ENCODE measurements at regions not wholly inside any gene's neighbourhood (a gene's known extent, or its start where the extent isn't known, plus 50 kb on each side); places are given as distances from the start of the nearest gene placed in this dataset.

- Histone ChIP-seq H3K79me2 (ENCODE audit: insufficient read depth, low read length) (no peaks in the 10 kb centered on the region), H3K4me3 (ENCODE audit: insufficient read depth, low read depth, low read length) (no peak overlapping the region), H3K9ac (ENCODE audit: low read length) (no peak overlapping the region), H2AFZ (ENCODE audit: low read depth, low read length) (no peak overlapping the region), H3K27ac (ENCODE audit: low read depth, low read length) (no peak overlapping the region), H4K20me1 (ENCODE audit: insufficient read depth, low read length) (no peaks in the 10 kb centered on the region), H3K4me1 (ENCODE audit: insufficient read depth, low read length) (no peaks in the 10 kb centered on the region), H3K9me3 (ENCODE audit: insufficient read depth, low read depth, low read length) (no peaks in the 10 kb centered on the region), H3K4me2 (ENCODE audit: low read length) (no peak overlapping the region), H3K27me3 (ENCODE audit: insufficient read depth, low read length) (no peaks in the 10 kb centered on the region), H3K36me3 (ENCODE audit: insufficient read depth, low read length) (no peaks in the 10 kb centered on the region)
- Mint-ChIP-seq H3K4me1 (ENCODE audit: low read depth, unreplicated experiment) (no peaks in the 10 kb centered on the region), H3K27me3 (ENCODE audit: low read depth, unreplicated experiment) (no peaks in the 10 kb centered on the region), H3K9me3 (ENCODE audit: unreplicated experiment) (peaks cover 9% of the 10 kb centered on the region), H3K36me3 (ENCODE audit: low read depth, unreplicated experiment) (no peaks in the 10 kb centered on the region), H3K27ac (ENCODE audit: unreplicated experiment) (no peak overlapping the region), H3K4me3 (ENCODE audit: unreplicated experiment) (no peak overlapping the region)
- TF ChIP-seq CTCF (IDR thresholded peaks at IDR 0.05; ENCODE audit: insufficient read depth, low read depth, low read length) (no peak), EZH2 (IDR thresholded peaks at IDR 0.05; ENCODE audit: insufficient read depth, low read length) (no peak)
- no peak for DNase-seq (ENCODE audit: low read depth)
- no peak for FAIRE-seq
Measured at GRCh38 chr2:6089474-6089873, 397.3 kb downstream of the SOX11 start.

GRCh38 chr2:6103372-6103771, 411.2 kb downstream of the SOX11 start:
- Histone ChIP-seq H3K79me2 (ENCODE audit: insufficient read depth, low read length) (no peaks in the 10 kb centered on the region), H3K9ac (ENCODE audit: low read length) (no peak overlapping the region), H3K9me3 (ENCODE audit: insufficient read depth, low read depth, low read length) (no peaks in the 10 kb centered on the region), H3K4me3 (ENCODE audit: insufficient read depth, low read depth, low read length) (no peak overlapping the region), H3K36me3 (ENCODE audit: insufficient read depth, low read length) (no peaks in the 10 kb centered on the region), H3K4me1 (ENCODE audit: insufficient read depth, low read length) (no peaks in the 10 kb centered on the region), H2AFZ (ENCODE audit: low read depth, low read length) (no peak overlapping the region), H3K27me3 (ENCODE audit: insufficient read depth, low read length) (no peaks in the 10 kb centered on the region), H4K20me1 (ENCODE audit: insufficient read depth, low read length) (no peaks in the 10 kb centered on the region), H3K27ac (ENCODE audit: low read depth, low read length) (no peak overlapping the region), H3K4me2 (ENCODE audit: low read length) (no peak overlapping the region)
- no peaks in the 10 kb centered on the region for H3K36me3 Mint-ChIP-seq (ENCODE audit: low read depth, unreplicated experiment)
- no peak overlapping the region for H3K27ac Mint-ChIP-seq (ENCODE audit: unreplicated experiment)
- no peaks in the 10 kb centered on the region for H3K27me3 Mint-ChIP-seq (ENCODE audit: low read depth, unreplicated experiment)
- peaks cover 7% of the 10 kb centered on the region for H3K9me3 Mint-ChIP-seq (ENCODE audit: unreplicated experiment)
- H3K4me3 Mint-ChIP-seq (ENCODE audit: unreplicated experiment), result no peak overlapping the region
- DNase-seq (ENCODE audit: low read depth) (no peak), FAIRE-seq (no peak)
- no peak for TF ChIP-seq CTCF (IDR thresholded peaks at IDR 0.05; ENCODE audit: insufficient read depth, low read depth, low read length)
- no peaks in the 10 kb centered on the region for H3K4me1 Mint-ChIP-seq (ENCODE audit: low read depth, unreplicated experiment)

- peaks cover 8% of the 10 kb centered on the region for H3K9me3 Mint-ChIP-seq (ENCODE audit: unreplicated experiment)
Measured at GRCh38 chr2:6103949-6104348, 411.8 kb downstream of the SOX11 start.

More at GRCh38 chr2:6103949-6104348, 411.8 kb downstream of the SOX11 start:
- Mint-ChIP-seq H3K27ac (ENCODE audit: unreplicated experiment) (no peak overlapping the region), H3K4me3 (ENCODE audit: unreplicated experiment) (no peak overlapping the region), H3K4me1 (ENCODE audit: low read depth, unreplicated experiment) (no peaks in the 10 kb centered on the region), H3K27me3 (ENCODE audit: low read depth, unreplicated experiment) (no peaks in the 10 kb centered on the region), H3K36me3 (ENCODE audit: low read depth, unreplicated experiment) (no peaks in the 10 kb centered on the region)
- no peak for DNase-seq (ENCODE audit: low read depth)
- Histone ChIP-seq H3K27me3 (ENCODE audit: insufficient read depth, low read length) (no peaks in the 10 kb centered on the region), H3K27ac (ENCODE audit: low read depth, low read length) (no peak overlapping the region), H2AFZ (ENCODE audit: low read depth, low read length) (no peak overlapping the region), H3K4me3 (ENCODE audit: insufficient read depth, low read depth, low read length) (no peak overlapping the region), H4K20me1 (ENCODE audit: insufficient read depth, low read length) (no peaks in the 10 kb centered on the region), H3K4me1 (ENCODE audit: insufficient read depth, low read length) (no peaks in the 10 kb centered on the region), H3K79me2 (ENCODE audit: insufficient read depth, low read length) (no peaks in the 10 kb centered on the region), H3K9me3 (ENCODE audit: insufficient read depth, low read depth, low read length) (no peaks in the 10 kb centered on the region), H3K36me3 (ENCODE audit: insufficient read depth, low read length) (no peaks in the 10 kb centered on the region), H3K9ac (ENCODE audit: low read length) (no peak overlapping the region), H3K4me2 (ENCODE audit: low read length) (no peak overlapping the region)
- FAIRE-seq, result no peak
- TF ChIP-seq CTCF (IDR thresholded peaks at IDR 0.05; ENCODE audit: insufficient read depth, low read depth, low read length) (no peak), EZH2 (IDR thresholded peaks at IDR 0.05; ENCODE audit: insufficient read depth, low read length) (no peak)
